Breast epithelium (tissue), 3 donors: ENCODE measurements at regions not wholly inside any gene's neighbourhood (a gene's known extent, or its start where the extent isn't known, plus 50 kb on each side); places are given as distances from the start of the nearest gene placed in this dataset.

Experiments
- CTCF ChIP-seq, 3 donors: fragments of 450-650 bp; IDR thresholded peaks; one replicate each; pipeline ENCODE4 v1.5.1; 2016 to 2017; ENCODE audit warnings: antibody characterized with exemption in 3 of 3, mild to moderate bottlenecking in 3 of 3, moderate library complexity in 3 of 3
- POLR2A ChIP-seq: fragments of 450-650 bp; IDR thresholded peaks from one replicate; pipeline ENCODE4 v1.6.1; 2016; ENCODE audit warnings: antibody characterized with exemption, mild to moderate bottlenecking, moderate library complexity
- POLR2AphosphoS5 ChIP-seq, 3 donors: sonication (generic); formaldehyde crosslinking; IDR thresholded peaks; one replicate each; pipeline ENCODE4 v1.6.1; 2017; ENCODE audit warnings: antibody characterized with exemption in 3 of 3

- TF ChIP-seq CTCF (IDR thresholded peaks at IDR 0.05) (no peak), POLR2AphosphoS5 (IDR thresholded peaks at IDR 0.05) (no peak), POLR2A (no peak)
These were observed 171.1 kb downstream of the PDGFRA start for GRCh38 chr4:54400188-54400587.
